ENCODE measurements at regions not wholly inside any gene's neighbourhood (a gene's known extent, or its start where the extent isn't known, plus 50 kb on each side); places are given as distances from the start of the nearest gene placed in this dataset.

GRCh38 chr20:24821391-24821790 is 127.7 kb upstream of the CST7 start:
- Mint-ChIP-seq H3K36me3 (no peaks in the 10 kb centered on the region), H3K4me3 (no peak overlapping the region), H3K9me3 (no peaks in the 10 kb centered on the region), H3K27me3 (ENCODE audit: low read depth) (peaks cover 23% of the 10 kb centered on the region), H3K27ac (no peak overlapping the region), H3K4me1 (no peaks in the 10 kb centered on the region)
- TF ChIP-seq, protein P1, sequence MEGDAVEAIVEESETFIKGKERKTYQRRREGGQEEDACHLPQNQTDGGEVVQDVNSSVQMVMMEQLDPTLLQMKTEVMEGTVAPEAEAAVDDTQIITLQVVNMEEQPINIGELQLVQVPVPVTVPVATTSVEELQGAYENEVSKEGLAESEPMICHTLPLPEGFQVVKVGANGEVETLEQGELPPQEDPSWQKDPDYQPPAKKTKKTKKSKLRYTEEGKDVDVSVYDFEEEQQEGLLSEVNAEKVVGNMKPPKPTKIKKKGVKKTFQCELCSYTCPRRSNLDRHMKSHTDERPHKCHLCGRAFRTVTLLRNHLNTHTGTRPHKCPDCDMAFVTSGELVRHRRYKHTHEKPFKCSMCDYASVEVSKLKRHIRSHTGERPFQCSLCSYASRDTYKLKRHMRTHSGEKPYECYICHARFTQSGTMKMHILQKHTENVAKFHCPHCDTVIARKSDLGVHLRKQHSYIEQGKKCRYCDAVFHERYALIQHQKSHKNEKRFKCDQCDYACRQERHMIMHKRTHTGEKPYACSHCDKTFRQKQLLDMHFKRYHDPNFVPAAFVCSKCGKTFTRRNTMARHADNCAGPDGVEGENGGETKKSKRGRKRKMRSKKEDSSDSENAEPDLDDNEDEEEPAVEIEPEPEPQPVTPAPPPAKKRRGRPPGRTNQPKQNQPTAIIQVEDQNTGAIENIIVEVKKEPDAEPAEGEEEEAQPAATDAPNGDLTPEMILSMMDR (IDR thresholded peaks at IDR 0.05; ENCODE audit: unreplicated experiment) = no peak
- no peak for DNase-seq (ENCODE audit: low spot score in 2 of 2, unreplicated experiment in 2 of 2)

GRCh38 chr20:24823176-24823784 is 125.8 kb upstream of the CST7 start:
- Mint-ChIP-seq H3K4me3 (no peak overlapping the region), H3K9me3 (no peaks in the 10 kb centered on the region), H3K4me1 (no peaks in the 10 kb centered on the region), H3K27ac (no peak overlapping the region), H3K27me3 (ENCODE audit: low read depth) (peaks cover 17% of the 10 kb centered on the region), H3K36me3 (no peaks in the 10 kb centered on the region)
- TF ChIP-seq, protein P1 (IDR thresholded peaks at IDR 0.05; ENCODE audit: unreplicated experiment) = no peak
- DNase-seq (ENCODE audit: low spot score in 2 of 2, unreplicated experiment in 2 of 2) = no peak

DNA sequence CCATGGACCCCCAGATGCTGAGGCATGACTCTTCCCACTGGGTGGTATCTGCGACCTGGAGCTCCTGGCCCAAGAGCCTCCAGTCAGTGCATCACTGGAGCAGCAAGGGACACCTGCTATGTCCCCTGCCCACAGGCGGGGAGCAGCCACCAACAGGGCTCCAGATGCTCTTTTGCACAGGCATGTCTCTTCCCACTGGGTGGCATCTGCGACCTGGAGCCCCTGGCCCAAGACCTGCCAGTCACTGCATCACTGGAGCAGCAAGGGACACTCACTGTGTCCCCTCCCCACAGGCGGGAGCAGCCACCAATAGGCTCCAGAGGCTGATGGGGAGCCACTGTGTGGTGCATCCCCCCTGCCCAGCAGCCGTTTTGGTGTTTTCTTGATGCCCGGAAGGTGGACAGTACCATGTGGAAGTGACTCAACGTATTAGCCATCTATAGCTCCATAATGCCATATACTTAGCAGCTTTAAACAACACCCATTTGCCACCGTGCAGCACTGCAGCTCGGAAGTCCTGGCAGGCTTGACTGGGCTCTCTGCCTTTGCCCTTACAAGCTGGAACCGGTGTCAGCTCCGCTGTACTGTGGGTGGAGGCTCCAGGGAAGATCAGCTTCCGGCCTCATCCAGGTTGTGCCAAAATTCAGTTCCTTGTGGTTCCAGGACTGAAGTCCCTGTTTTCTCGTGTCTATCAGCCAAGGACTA is 124.9 kb upstream of the CST7 start:
- TF ChIP-seq, protein P1 (IDR thresholded peaks at IDR 0.05; ENCODE audit: unreplicated experiment) = no peak
- no peak for DNase-seq (ENCODE audit: low spot score in 2 of 2, unreplicated experiment in 2 of 2)
- H3K9me3 Mint-ChIP-seq = no peaks in the 10 kb centered on the region
- no peaks in the 10 kb centered on the region for H3K36me3 Mint-ChIP-seq
- peaks cover 14% of the 10 kb centered on the region for H3K27me3 Mint-ChIP-seq (ENCODE audit: low read depth)
- no peak overlapping the region for H3K4me3 Mint-ChIP-seq
- no peaks in the 10 kb centered on the region for H3K4me1 Mint-ChIP-seq
- H3K27ac Mint-ChIP-seq = no peak overlapping the region

- H3K9me3 Mint-ChIP-seq = no peaks in the 10 kb centered on the region
These were observed 123.5 kb upstream of the CST7 start for GRCh38 chr20:24825591-24825990.

GRCh38 chr20:24827603-24828295 is 121.3 kb upstream of the CST7 start:
- Mint-ChIP-seq H3K27ac (no peak overlapping the region), H3K9me3 (no peaks in the 10 kb centered on the region), H3K36me3 (no peaks in the 10 kb centered on the region), H3K4me3 (no peak overlapping the region), H3K27me3 (ENCODE audit: low read depth) (no peaks in the 10 kb centered on the region), H3K4me1 (no peaks in the 10 kb centered on the region)
- DNase-seq (ENCODE audit: low spot score in 2 of 2, unreplicated experiment in 2 of 2) = no peak
- TF ChIP-seq, protein P1 (IDR thresholded peaks at IDR 0.05; ENCODE audit: unreplicated experiment) = no peak

More at GRCh38 chr20:24825591-24825990, 123.5 kb upstream of the CST7 start:
- Mint-ChIP-seq H3K27ac (no peak overlapping the region), H3K36me3 (no peaks in the 10 kb centered on the region), H3K27me3 (ENCODE audit: low read depth) (peaks cover 11% of the 10 kb centered on the region), H3K4me1 (no peaks in the 10 kb centered on the region), H3K4me3 (no peak overlapping the region)
- TF ChIP-seq, protein P1 (IDR thresholded peaks at IDR 0.05; ENCODE audit: unreplicated experiment) = no peak
- DNase-seq (ENCODE audit: low spot score in 2 of 2, unreplicated experiment in 2 of 2) = no peak

All from mesothelial cell of epicardium (in vitro differentiated cells).